CD8-positive, alpha-beta memory T cell (primary cell): ENCODE measurements at regions not wholly inside any gene's neighbourhood (a gene's known extent, or its start where the extent isn't known, plus 50 kb on each side); places are given as distances from the start of the nearest gene placed in this dataset.
"Not testable (repeated sequence)": the region's sequence is repeated elsewhere in the genome, so short reads cannot be mapped to it uniquely, and the experiment has no call there.

Source experiments
- CTCF ChIA-PET: fragments of 350-600 bp; sonication (Branson Sonifier 250); formaldehyde crosslinking; loops from one replicate; lab custom pipeline; 2021; ENCODE audit warnings: antibody characterized with exemption; lab: Charles Lee
- POLR2A ChIA-PET: fragments of 350-600 bp; sonication (Branson Sonifier 250); formaldehyde crosslinking; loops from one replicate; lab custom pipeline; 2021; ENCODE audit warnings: antibody characterized with exemption; lab: Charles Lee
- DNase-seq, 5 donors: peaks; one replicate each; pipeline versions ENCODE4 v3.0.0 to v3.0.0-alpha.2; 2020 to 2022; ENCODE audit warnings: mixed read lengths in 1 of 5
- H3K27ac ChIP-seq: one replicate; pipeline ENCODE4 v1.7.0; 2013; ENCODE audit warnings: low read depth, mild to moderate bottlenecking, low read length, moderate library complexity
- H3K27me3 ChIP-seq: 2 replicates; pipeline ENCODE4 v1.7.0; 2013; ENCODE audit warnings: low read length, mild to moderate bottlenecking; ENCODE audit not compliant: insufficient read depth, poor library complexity, severe bottlenecking
- H3K36me3 ChIP-seq: 2 replicates; pipeline ENCODE4 v1.7.0; 2013; ENCODE audit warnings: mild to moderate bottlenecking, low read length, moderate library complexity; ENCODE audit not compliant: insufficient read depth
- H3K4me1 ChIP-seq: 2 replicates; pipeline ENCODE4 v1.7.0; 2013; ENCODE audit warnings: mild to moderate bottlenecking, low read length, moderate library complexity; ENCODE audit not compliant: insufficient read depth
- H3K4me3 ChIP-seq: 2 replicates; pipeline ENCODE4 v1.7.0; 2013; ENCODE audit warnings: mild to moderate bottlenecking, low read length
- H3K9me3 ChIP-seq: 2 replicates; pipeline ENCODE4 v1.7.0; 2013; ENCODE audit warnings: mild to moderate bottlenecking, low read length
- H3K27ac Mint-ChIP-seq, 8 donors: one replicate each; pipeline ENCODE4 v1.8.0; 2020 to 2021; ENCODE audit warnings: mixed read lengths in 8 of 8, mild to moderate bottlenecking in 6 of 8, inconsistent platforms in 3 of 8, moderate library complexity in 3 of 8
- H3K27me3 Mint-ChIP-seq, 2 donors: one replicate each; pipeline ENCODE4 v1.8.0; 2020 to 2021; ENCODE audit warnings: mixed read lengths in 2 of 2, mild to moderate bottlenecking in 1 of 2, moderate library complexity in 1 of 2
- H3K36me3 Mint-ChIP-seq, 3 donors: one replicate each; pipeline ENCODE4 v1.8.0; 2020 to 2021; ENCODE audit warnings: mixed read lengths in 3 of 3, inconsistent platforms in 1 of 3, mild to moderate bottlenecking in 1 of 3
- H3K4me1 Mint-ChIP-seq, 3 donors: one replicate each; pipeline ENCODE4 v1.8.0; 2020 to 2021; ENCODE audit warnings: mixed read lengths in 3 of 3, inconsistent platforms in 1 of 3, mild to moderate bottlenecking in 1 of 3
- H3K4me3 Mint-ChIP-seq, 7 donors: one replicate each; pipeline ENCODE4 v1.8.0; 2020 to 2021; ENCODE audit warnings: mixed read lengths in 7 of 7, mild to moderate bottlenecking in 6 of 7, moderate library complexity in 4 of 7, inconsistent platforms in 2 of 7
- H3K9me3 Mint-ChIP-seq, 5 donors: one replicate each; pipeline ENCODE4 v1.8.0; 2020 to 2022; ENCODE audit warnings: mixed read lengths in 5 of 5, mild to moderate bottlenecking in 3 of 5, moderate library complexity in 2 of 5, inconsistent platforms in 1 of 5

GRCh38 chr12:38523920-38524319 is 207.3 kb downstream of the ALG10B start:
- peaks cover 3 to 23% (median 6%) of the 10 kb centered on the region in 5 donors for H3K9me3 Mint-ChIP-seq
- H3K4me1 ChIP-seq: no peaks in the 10 kb centered on the region
- no peak overlapping the region for H3K4me3 Mint-ChIP-seq
- no peak overlapping the region for H3K4me3 ChIP-seq
- no peak overlapping the region for H3K27ac Mint-ChIP-seq
- DNase-seq: no peak
- H3K27me3 ChIP-seq: no peaks in the 10 kb centered on the region
- H3K36me3 Mint-ChIP-seq: no peaks in the 10 kb centered on the region
- H3K27ac ChIP-seq: no peak overlapping the region
- ChIA-PET CTCF (no interaction called here), POLR2A (no interaction called here)
- no peaks in the 10 kb centered on the region for H3K27me3 Mint-ChIP-seq
- H3K9me3 ChIP-seq: no peaks in the 10 kb centered on the region
- no peaks in the 10 kb centered on the region for H3K4me1 Mint-ChIP-seq
- no peaks in the 10 kb centered on the region for H3K36me3 ChIP-seq

GRCh38 chr12:38527631-38528030 is 211.1 kb downstream of the ALG10B start:
- H3K27ac Mint-ChIP-seq: no peak overlapping the region
- Histone ChIP-seq H3K27ac (no peak overlapping the region), H3K4me1 (no peaks in the 10 kb centered on the region), H3K36me3 (no peaks in the 10 kb centered on the region), H3K9me3 (no peaks in the 10 kb centered on the region), H3K27me3 (no peaks in the 10 kb centered on the region), H3K4me3 (no peak overlapping the region)
- no peaks in the 10 kb centered on the region for H3K27me3 Mint-ChIP-seq
- no peak for DNase-seq
- no peaks in the 10 kb centered on the region for H3K4me1 Mint-ChIP-seq
- CTCF ChIA-PET: no interaction called here
- H3K4me3 Mint-ChIP-seq: no peak overlapping the region
- POLR2A ChIA-PET: no interaction called here
- peaks cover 3 to 13% (median 6%) of the 10 kb centered on the region in 5 donors for H3K9me3 Mint-ChIP-seq
- H3K36me3 Mint-ChIP-seq: no peaks in the 10 kb centered on the region

- no peaks in the 10 kb centered on the region for H3K27me3 Mint-ChIP-seq
- H3K27ac Mint-ChIP-seq: no peak overlapping the region
- no peaks in the 10 kb centered on the region for H3K4me1 Mint-ChIP-seq
- no peak for DNase-seq
- Histone ChIP-seq H3K36me3 (no peaks in the 10 kb centered on the region), H3K4me3 (no peak overlapping the region), H3K27ac (no peak overlapping the region), H3K27me3 (no peaks in the 10 kb centered on the region), H3K9me3 (no peaks in the 10 kb centered on the region), H3K4me1 (no peaks in the 10 kb centered on the region)
- CTCF ChIA-PET: no interaction called here
- H3K36me3 Mint-ChIP-seq: peaks cover 0 to 1% (median 0%) of the 10 kb centered on the region in 3 donors
- H3K4me3 Mint-ChIP-seq: no peak overlapping the region
- POLR2A ChIA-PET: no interaction called here
- peaks cover 3 to 13% (median 6%) of the 10 kb centered on the region in 5 donors for H3K9me3 Mint-ChIP-seq
Observed at GRCh38 chr12:38528527-38528926, 212.0 kb downstream of the ALG10B start.

GRCh38 chr12:38529281-38529680 is 212.7 kb downstream of the ALG10B start:
- H3K27ac Mint-ChIP-seq, H3K36me3 ChIP-seq, H3K4me1 Mint-ChIP-seq, H3K9me3 ChIP-seq, H3K27me3 ChIP-seq, DNase-seq, H3K36me3 Mint-ChIP-seq, H3K27me3 Mint-ChIP-seq, CTCF ChIA-PET, POLR2A ChIA-PET, H3K4me3 Mint-ChIP-seq, H3K4me1 ChIP-seq, H3K27ac ChIP-seq, H3K4me3 ChIP-seq: not testable (repeated sequence)
- H3K9me3 Mint-ChIP-seq: peaks cover 4 to 13% (median 4%) of the 10 kb centered on the region in 5 donors

GRCh38 chr12:38538319-38538718 is 221.7 kb downstream of the ALG10B start:
- Histone ChIP-seq H3K27me3 (no peaks in the 10 kb centered on the region), H3K9me3 (no peaks in the 10 kb centered on the region), H3K36me3 (no peaks in the 10 kb centered on the region), H3K4me3 (no peak overlapping the region), H3K27ac (no peak overlapping the region), H3K4me1 (no peaks in the 10 kb centered on the region)
- Mint-ChIP-seq H3K27ac (no peak overlapping the region), H3K36me3 (peaks cover 0 to 6% (median 0%) of the 10 kb centered on the region in 3 donors), H3K27me3 (no peaks in the 10 kb centered on the region), H3K9me3 (peaks cover 4 to 23% (median 15%) of the 10 kb centered on the region in 5 donors), H3K4me3 (no peak overlapping the region), H3K4me1 (no peaks in the 10 kb centered on the region)
- CTCF ChIA-PET: no interaction called here
- DNase-seq: no peak
- POLR2A ChIA-PET: no interaction called here

GRCh38 chr12:38540156-38540555 is 223.6 kb downstream of the ALG10B start:
- no peaks in the 10 kb centered on the region for H3K36me3 ChIP-seq
- no peaks in the 10 kb centered on the region for H3K9me3 ChIP-seq
- H3K27ac ChIP-seq: no peak overlapping the region
- Mint-ChIP-seq H3K27me3 (no peaks in the 10 kb centered on the region), H3K9me3 (peaks cover 2 to 20% (median 13%) of the 10 kb centered on the region in 5 donors), H3K36me3 (peaks cover 0 to 3% (median 0%) of the 10 kb centered on the region in 3 donors), H3K4me1 (no peaks in the 10 kb centered on the region), H3K27ac (no peak overlapping the region), H3K4me3 (no peak overlapping the region)
- ChIA-PET POLR2A (no interaction called here), CTCF (no interaction called here)
- no peak overlapping the region for H3K4me3 ChIP-seq
- no peak for DNase-seq
- H3K4me1 ChIP-seq: no peaks in the 10 kb centered on the region
- H3K27me3 ChIP-seq: no peaks in the 10 kb centered on the region

GRCh38 chr12:38541849-38542248 is 225.3 kb downstream of the ALG10B start:
- H3K36me3 Mint-ChIP-seq: peaks cover 0 to 3% (median 0%) of the 10 kb centered on the region in 3 donors
- H3K27ac Mint-ChIP-seq: peak overlapping the region in 1 of 8 donors; percentile 4
- Histone ChIP-seq H3K4me3 (no peak overlapping the region), H3K27me3 (no peaks in the 10 kb centered on the region), H3K36me3 (no peaks in the 10 kb centered on the region), H3K9me3 (no peaks in the 10 kb centered on the region), H3K27ac (no peak overlapping the region), H3K4me1 (no peaks in the 10 kb centered on the region)
- H3K4me1 Mint-ChIP-seq: no peaks in the 10 kb centered on the region
- no peak for DNase-seq
- CTCF ChIA-PET: no interaction called here
- POLR2A ChIA-PET: no interaction called here
- H3K27me3 Mint-ChIP-seq: no peaks in the 10 kb centered on the region
- H3K9me3 Mint-ChIP-seq: peaks cover 2 to 17% (median 10%) of the 10 kb centered on the region in 5 donors
- H3K4me3 Mint-ChIP-seq: no peak overlapping the region

GRCh38 chr12:38543151-38543550 is 226.6 kb downstream of the ALG10B start:
- no peak overlapping the region for H3K27ac Mint-ChIP-seq
- no peaks in the 10 kb centered on the region for H3K4me1 Mint-ChIP-seq
- Histone ChIP-seq H3K4me1 (no peaks in the 10 kb centered on the region), H3K27ac (no peak overlapping the region), H3K9me3 (no peaks in the 10 kb centered on the region), H3K36me3 (no peaks in the 10 kb centered on the region), H3K4me3 (no peak overlapping the region), H3K27me3 (no peaks in the 10 kb centered on the region)
- no peaks in the 10 kb centered on the region for H3K27me3 Mint-ChIP-seq
- H3K4me3 Mint-ChIP-seq: no peak overlapping the region
- DNase-seq: no peak
- POLR2A ChIA-PET: no interaction called here
- H3K36me3 Mint-ChIP-seq: peaks cover 0 to 3% (median 0%) of the 10 kb centered on the region in 3 donors
- CTCF ChIA-PET: no interaction called here
- peaks cover under 1 to 23% (median 5%) of the 10 kb centered on the region in 5 donors for H3K9me3 Mint-ChIP-seq
